Stimulated activated CD4-positive, alpha-beta T cell treated with anti-CD3 and anti-CD28 coated beads, Interleukin-12 subunit alpha, Interleukin-12 subunit beta, amount 100 ng/mL, for 48 hours (primary cell): ENCODE measurements at regions not wholly inside any gene's neighbourhood (a gene's known extent, or its start where the extent isn't known, plus 50 kb on each side); places are given as distances from the start of the nearest gene placed in this dataset.

ENCODE experiments used
- DNase-seq, 3 donors: peaks; one replicate each; pipeline ENCODE4 v3.0.0-alpha.2; 2020; ENCODE audit warnings: low read depth in 2 of 3, low spot score in 1 of 3

DNA sequence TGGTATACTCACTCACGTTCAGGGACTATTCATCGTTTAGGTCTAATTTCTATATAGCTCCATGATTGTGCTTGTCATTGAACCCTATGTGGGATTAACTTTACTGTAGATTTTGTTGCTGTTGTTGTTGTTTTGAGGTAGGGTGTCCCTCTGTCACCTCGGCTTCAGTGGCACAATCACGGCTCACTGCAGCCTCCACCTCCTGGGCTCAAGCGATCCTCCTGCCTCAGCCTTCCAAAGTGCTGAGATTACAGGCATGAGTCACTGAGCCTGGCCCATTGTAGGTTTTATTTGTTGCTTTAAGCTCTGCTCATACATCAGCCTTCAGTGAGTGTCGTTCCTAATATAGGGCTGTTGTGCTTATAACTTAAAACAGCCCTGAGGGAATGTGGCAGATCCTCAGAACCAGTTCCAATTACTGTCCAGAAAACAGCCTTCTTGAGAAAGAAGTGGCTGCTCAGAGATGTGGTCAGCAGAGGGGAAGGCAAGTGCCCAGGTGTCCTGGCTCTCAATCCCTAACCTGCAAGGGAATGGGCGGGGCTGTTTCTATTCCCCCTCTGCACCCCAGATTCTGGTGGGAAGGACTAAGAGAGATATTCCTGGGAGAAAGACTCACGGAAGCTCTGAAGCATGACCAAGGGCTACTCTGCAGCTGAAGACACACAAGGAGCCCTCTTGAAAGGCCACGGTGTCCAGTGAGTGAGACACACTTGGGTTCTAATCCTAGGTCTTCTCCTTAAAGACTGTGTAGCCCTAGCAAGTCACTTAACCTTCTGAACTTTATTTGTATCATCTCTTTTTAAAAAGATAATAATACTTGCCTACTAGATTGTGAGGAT is 79.6 kb upstream of the LCLAT1 start:
- DNase-seq = no peak

DNA sequence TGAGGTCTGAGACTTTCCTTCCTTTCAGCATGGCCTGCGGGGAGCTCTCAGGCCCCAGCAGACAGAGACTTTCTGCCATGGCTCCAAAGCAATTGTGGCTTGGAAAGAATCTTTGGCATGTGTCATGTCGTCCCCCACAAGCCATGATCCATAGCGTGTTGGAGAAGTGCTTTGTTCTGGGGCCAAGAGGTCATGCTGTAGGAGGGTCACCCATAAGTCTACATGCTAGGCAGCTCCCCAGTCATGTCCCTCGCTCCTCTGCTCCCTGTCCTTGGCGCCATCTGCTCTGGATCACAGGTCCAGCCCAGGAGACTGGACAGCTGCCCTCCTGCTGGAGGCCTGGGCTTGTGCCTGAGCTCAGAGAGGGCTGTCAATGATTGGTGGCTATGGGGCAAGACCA is 78.8 kb upstream of the LCLAT1 start:
- DNase-seq = no peak

DNA sequence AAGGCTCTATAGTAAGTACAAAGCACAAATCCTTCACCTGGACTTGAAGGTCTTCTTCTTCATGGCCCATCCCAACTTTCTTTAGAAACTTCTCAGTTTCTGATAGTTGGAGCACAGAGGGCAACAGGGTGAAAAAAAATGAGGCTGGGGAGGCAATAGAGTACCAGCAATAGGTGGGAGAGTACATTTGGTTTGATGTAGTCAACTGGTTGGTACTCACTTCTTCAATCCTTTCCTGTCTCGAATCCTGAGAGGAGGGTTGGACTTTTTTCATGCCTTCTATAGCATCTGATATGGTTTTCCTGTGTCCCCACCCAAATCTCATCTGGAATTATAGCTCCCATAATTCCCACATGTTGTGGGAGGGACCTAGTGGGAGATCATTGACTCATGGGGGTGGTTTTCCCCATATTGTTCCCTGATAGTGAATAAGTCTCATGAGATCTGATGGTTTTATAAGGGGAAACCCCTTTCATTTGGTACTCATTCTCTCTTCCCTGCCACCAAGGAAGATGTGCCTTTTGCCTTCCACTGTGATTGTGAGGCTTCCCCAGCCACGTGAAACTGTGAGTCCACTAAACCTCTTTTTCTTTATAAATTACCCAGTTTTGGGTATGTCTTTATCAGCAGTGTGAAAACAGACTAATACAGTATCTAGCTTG is 75.9 kb upstream of the LCLAT1 start:
- DNase-seq = no peak

DNA sequence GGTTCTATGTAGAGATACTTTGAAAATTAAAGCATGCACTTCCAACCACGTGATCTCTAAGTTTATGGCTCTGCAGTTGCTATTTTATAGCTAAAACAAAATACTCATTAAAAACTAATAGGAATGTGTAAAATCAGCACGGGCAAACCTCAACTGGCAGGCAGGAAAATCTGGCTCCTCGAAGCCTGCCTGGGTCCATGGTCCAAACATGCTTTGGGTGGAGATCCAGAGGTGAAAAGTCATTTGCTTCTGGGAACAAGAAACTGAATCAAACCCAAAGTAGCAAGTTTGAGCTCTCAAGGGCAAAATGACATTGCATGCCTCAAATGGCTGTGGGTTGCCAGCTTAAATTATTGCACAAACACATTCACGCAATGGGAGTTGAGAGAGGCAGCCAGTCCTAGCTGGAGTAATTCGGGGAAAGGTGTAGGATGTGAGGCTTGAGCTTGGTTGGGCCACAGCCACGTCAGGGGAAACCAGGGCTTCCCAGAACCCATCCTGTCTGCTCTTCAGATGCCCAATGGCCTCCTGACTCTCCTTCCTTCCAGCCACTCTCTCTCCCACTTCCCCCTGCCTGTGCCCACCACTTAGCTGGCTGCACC is 75.2 kb upstream of the LCLAT1 start:
- DNase-seq = peak in 1 of 3 donors; percentile 15

DNA sequence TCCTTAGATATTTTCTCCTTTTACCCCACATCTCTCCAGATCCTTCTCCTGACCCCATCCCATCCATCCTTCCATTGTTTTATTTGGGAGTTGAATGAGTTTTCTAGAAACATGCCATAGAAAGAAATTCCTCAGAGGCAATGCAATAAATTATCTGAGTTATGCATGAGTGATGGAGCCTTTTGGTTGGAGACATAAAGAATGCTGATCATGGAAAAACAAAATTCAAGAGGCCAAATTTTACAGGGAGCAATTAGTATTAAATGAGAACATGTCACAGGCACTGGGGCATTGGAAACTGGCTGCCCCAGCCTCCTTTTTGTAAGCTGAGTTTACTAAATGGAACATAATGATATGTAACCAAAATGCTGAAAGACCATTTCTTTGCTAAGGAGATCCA is 74.2 kb upstream of the LCLAT1 start:
- DNase-seq = no peak

DNA sequence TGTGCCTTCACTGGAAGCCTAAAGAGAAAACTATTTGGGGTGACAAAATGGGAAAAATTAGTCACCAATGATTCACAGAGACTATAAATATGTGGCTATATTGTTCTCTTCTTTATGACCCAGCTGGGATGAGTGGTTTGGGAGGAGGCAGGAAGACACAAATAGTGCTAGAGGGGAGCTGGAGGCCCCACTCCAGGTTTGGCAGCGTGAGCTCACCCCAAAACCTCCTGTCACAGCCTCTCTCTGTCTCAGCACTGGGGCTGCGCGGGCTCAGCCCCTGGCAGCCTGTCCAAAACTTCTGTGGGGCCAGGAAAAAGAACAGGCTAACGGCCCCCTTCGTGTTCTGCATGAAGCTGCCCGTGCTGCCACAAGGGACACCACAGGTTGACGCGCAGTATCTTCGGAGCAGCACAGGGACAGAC is 73.2 kb upstream of the LCLAT1 start:
- DNase-seq = no peak

DNA sequence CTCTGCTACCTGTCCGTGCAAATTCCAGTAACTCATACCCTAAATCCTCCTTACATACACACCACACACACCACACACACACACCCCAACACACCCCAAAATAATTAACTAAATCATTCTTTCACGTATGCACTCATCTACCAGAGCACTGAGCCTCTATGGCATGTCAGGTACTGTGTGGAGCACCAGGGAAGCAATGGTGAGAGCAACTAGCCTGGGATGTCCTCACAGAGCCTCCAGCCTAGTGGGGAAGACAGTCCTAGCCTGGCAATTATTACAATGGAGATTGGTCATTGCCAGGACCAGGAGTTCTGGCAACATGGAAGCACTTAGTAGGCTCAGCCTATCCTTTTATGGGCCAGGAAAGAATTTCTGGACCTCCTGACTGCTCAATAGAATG is 72.7 kb upstream of the LCLAT1 start:
- DNase-seq = no peak

DNA sequence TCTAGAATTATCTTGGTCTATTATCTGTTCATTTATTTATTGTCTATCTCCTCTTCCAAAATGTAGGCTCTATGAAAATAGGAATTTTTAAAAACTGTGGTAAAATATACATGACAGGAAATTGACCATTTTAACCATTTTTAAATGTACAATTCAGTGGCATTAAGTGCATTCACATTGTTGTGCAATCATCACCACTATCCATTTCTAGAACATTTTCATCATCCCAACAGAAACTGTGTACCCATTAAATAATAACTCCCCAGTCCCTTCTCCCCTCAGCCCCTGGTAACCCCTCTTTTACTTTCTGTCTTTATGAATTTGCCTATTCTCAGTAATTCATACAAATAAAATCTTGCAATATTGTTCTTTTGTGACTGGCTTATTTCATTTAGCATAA is 71.1 kb upstream of the LCLAT1 start:
- DNase-seq = no peak

DNA sequence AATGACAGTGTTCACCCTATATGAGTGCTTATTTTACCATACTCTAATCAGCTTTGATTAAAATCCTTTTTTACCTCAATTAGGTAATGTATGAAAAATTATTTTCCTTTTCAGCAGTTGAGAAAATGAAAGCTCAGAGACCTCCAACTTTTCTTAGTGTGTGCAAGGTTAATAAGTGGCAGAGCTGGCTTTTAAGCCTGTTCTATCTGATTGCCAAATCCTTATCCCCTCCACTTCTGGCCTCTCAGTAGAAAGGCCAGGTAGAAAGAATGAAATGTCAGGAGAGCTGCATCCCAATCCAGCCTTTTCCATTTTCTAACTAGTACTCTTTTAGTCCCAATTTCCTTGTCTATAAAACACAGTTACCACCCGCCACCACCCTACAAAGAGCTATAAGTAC is 67.6 kb upstream of the LCLAT1 start:
- DNase-seq = no peak

DNA sequence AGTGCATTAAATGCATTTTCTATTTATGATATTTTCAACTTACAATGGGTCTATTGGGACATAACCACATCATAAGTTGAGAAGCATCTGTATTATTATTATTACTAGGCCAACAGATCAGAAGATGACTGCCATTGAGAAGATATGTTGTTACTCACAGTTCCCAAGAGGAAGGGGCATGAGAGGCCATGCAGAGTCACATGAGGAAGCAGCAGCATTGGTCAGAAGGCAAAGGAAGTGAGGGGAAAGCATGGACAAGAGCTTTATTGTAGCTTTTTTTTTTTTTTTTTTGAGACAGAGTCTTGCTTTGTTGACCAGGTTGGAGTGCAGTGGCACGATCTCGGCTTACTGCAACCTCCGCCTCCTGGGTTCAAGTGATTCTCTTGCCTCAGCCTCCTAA is 66.2 kb upstream of the LCLAT1 start:
- no peak for DNase-seq

DNA sequence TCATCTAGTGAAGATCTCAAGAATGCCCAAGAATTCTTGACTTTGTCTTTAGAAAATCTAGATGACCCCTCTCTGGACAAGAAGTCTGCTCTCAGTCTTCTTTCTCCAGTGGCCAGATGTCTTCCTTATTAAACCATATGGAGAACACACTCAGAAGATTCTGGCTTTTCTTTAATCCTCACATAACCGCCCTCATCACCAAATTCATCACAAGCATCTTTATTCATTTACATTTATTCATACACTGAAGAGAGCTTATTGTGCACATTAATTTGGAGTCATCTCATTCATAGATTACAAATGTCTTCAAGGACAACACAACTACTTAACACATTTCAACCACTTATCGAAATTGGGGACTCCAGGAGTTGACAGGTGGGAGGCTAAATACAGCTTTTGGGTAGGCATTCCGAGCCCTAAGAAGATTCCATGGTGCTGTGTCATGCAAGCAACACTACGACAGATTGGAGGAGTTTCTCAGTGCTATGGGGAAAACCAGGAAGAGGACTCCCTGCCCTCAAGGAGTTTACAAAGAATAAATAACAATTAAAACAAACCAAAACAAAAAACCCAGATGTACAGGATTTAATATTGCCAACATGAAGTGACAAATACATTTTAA is 64.8 kb upstream of the LCLAT1 start:
- DNase-seq = no peak

DNA sequence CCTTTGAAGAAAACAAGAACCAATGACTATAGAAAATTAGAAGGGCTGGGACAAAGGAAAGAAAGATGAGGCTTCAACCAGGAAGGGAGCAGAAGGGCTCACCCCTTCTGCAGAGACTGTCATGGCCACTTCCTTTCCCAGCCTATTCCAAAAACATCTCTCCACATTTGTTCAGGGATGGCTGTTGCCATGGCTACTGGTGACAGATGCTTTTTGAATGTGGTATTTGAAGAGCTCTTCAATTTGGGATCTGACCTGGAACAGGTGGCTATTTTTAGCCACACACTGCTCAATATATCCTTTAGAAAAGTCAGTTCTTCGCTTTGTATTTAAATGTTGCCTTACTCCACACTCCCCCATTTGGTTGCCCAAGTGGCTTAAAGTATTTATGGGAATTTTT is 64.1 kb upstream of the LCLAT1 start:
- no peak for DNase-seq

DNA sequence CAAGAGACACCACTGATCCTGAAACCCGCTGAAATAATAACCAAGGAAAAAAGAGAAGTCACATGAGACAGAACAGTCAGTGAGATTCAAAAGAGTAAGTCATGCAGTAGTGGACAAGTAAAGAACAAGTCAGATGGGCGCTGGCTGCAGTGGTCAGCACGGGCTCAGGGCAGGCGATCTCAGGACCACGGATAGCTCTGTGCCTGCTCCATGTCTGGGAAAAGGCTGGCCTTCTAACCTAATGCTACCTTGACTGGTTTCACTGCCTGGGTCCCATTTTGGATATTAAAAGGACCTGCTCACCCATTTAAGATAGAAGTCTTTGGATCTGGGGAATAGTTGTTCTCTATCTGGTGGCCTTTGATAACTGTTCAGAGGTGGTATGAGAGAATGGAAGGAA is 61.7 kb upstream of the LCLAT1 start:
- no peak for DNase-seq

DNA sequence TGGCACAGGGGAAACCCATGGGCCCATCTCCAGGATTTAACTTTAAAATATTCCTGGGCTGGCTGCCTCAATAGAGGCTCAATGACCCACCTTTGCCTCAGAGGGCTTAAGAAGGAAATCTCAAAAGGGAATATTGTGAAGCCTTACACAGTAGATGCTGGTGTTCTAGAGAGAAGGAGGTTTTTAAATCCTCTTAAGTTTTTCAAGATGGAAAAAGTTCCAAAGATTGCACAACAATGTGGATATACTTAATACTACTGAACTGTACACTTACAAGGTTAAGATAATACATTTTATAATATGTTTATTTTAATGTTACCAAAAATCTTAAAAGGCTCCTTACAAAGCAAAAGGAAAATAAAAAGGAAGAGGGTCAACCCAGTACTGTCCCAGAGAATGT is 54.9 kb upstream of the LCLAT1 start:
- no peak for DNase-seq

DNA sequence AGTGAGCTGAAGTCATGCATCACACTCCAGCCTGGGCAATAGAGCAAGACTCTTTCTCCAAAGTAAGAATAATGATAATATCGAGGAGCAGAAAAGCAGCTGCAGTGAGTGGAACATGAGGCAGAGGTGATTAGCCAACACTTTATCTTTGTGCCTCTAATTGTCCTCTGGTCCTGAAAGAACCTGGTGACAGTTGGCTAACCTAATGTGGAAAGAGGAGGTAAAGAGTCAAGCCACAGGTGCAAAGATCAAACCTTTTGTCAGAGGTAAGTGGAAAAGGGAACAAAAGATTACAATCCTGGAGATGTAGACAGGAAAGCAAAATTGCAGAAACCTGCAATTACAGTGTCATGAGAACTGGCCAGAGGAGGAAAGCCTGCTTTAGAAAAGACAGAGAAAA is 53.5 kb upstream of the LCLAT1 start:
- DNase-seq = no peak

DNA sequence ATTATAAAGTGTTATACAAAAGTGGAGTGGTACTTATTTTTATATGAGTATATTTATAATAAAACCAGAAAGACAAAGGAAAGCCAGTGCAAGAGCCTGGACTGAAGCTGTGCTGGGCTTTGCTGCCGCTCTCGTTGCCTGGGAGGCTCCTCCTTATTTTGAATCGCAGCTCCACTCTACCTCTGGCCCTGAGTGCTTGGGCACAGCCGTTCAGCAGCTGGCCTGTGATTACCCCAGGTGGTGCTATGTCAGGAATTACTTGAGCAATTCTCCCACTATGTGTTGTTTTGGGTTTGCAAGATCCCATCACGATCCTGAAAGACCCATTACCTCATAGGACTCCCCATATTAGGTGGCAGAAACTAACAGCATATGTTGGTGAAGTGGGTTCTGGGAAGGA is 53.0 kb upstream of the LCLAT1 start:
- no peak for DNase-seq

DNA sequence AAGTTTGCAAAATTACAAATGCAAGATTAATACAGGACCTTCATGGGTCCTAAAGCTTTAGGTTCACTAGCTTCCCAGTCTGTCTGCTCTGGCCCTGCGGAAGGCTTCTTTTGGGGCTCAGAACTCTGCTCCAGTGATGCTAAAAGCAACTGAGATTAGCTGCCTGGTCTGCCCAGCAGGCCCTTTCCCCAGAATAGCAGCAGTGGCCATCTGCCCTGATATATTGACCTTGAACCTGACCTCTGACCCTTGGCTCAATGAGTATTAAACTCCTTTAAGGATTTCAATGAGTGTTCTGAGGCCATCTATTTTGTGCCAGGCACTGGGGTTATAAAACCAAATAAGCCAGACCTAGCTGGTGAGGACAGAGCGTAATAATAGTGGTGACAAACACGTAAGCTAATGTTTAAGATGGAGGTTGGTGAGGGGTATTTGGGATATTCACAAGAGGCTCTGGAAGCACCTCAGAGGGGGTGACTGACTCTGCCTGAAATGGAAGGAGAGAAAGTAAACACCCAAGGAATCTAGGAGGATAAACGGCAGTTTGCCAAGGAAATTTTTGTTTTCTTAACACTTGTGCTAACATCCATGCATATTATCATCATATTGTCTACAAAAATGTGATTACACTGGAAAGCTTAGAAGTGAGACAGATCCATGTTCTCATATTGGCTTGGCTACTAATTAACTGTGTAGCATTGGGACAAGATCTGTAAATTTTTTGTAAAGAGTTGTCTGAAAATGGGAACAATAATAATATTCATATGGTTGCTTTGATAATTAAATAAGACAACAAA is 50.4 kb upstream of the LCLAT1 start:
- no peak for DNase-seq
